ENCODE measurements at regions not wholly inside any gene's neighbourhood (a gene's known extent, or its start where the extent isn't known, plus 50 kb on each side); places are given as distances from the start of the nearest gene placed in this dataset.

GRCh38 chr3:5295191-5295690, 107.7 kb downstream of the EDEM1 start:
- no peaks in the 10 kb centered on the region for H3F3A ChIP-seq (ENCODE audit: insufficient read depth, low read length, poor library complexity, severe bottlenecking)
- no peaks in the 10 kb centered on the region for H4K20me1 ChIP-seq (ENCODE audit: insufficient read depth)
- no peaks in the 10 kb centered on the region for H3K9me3 ChIP-seq (ENCODE audit: low read length)
- H3K9ac ChIP-seq (ENCODE audit: low read length): no peak overlapping the region
- no peak overlapping the region for H2AFZ ChIP-seq (ENCODE audit: low read depth, low read length)
- no peak overlapping the region for H3K4me2 ChIP-seq (ENCODE audit: low read length)
- H3K4me3 ChIP-seq (ENCODE audit: low read length): no peak overlapping the region
- no peaks in the 10 kb centered on the region for H3K27me3 ChIP-seq (ENCODE audit: insufficient read depth, low read depth, low read length)
- TF ChIP-seq EP300 (conservative IDR thresholded peaks at IDR 0.05; ENCODE audit: poor library complexity, severe bottlenecking) (peak; percentile 47), CTCF (IDR thresholded peaks at IDR 0.05; ENCODE audit: poor library complexity, severe bottlenecking) (no peak)
- TF ChIP-seq, protein P1, sequence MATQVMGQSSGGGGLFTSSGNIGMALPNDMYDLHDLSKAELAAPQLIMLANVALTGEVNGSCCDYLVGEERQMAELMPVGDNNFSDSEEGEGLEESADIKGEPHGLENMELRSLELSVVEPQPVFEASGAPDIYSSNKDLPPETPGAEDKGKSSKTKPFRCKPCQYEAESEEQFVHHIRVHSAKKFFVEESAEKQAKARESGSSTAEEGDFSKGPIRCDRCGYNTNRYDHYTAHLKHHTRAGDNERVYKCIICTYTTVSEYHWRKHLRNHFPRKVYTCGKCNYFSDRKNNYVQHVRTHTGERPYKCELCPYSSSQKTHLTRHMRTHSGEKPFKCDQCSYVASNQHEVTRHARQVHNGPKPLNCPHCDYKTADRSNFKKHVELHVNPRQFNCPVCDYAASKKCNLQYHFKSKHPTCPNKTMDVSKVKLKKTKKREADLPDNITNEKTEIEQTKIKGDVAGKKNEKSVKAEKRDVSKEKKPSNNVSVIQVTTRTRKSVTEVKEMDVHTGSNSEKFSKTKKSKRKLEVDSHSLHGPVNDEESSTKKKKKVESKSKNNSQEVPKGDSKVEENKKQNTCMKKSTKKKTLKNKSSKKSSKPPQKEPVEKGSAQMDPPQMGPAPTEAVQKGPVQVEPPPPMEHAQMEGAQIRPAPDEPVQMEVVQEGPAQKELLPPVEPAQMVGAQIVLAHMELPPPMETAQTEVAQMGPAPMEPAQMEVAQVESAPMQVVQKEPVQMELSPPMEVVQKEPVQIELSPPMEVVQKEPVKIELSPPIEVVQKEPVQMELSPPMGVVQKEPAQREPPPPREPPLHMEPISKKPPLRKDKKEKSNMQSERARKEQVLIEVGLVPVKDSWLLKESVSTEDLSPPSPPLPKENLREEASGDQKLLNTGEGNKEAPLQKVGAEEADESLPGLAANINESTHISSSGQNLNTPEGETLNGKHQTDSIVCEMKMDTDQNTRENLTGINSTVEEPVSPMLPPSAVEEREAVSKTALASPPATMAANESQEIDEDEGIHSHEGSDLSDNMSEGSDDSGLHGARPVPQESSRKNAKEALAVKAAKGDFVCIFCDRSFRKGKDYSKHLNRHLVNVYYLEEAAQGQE (IDR thresholded peaks at IDR 0.05; ENCODE audit: borderline replicate concordance): peak; percentile 94
- no peaks in the 10 kb centered on the region for H3K79me2 ChIP-seq (replicated peaks; ENCODE audit: insufficient read depth, low read length)
- peak overlapping the region; percentile 11 for H3K27ac ChIP-seq (ENCODE audit: low read length)
- no peaks in the 10 kb centered on the region for H3K36me3 ChIP-seq (ENCODE audit: insufficient read depth, low read length)
- H3K9me2 ChIP-seq (ENCODE audit: insufficient read depth, low read length): no peaks in the 10 kb centered on the region

DNA sequence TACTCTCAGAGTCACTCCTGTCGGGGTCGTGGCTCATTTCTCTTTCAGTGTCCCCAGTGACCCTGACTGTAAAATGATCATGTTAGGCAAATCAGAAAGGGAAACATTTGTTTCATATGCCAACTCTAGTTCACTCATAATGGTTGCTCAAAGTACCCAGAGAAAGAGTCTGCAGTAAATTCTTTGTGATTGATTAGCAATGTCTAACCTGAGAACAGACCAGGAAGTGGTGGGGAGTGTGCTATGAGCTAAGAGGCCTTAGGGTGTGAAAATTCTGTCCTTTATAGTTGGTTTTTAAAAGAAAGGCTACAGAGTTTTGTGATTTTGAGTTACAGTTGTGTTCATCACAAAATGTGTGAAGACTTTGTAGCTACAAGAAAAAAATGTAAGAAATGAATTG, 108.9 kb downstream of the EDEM1 start:
- no peaks in the 10 kb centered on the region for H3K9me3 ChIP-seq (ENCODE audit: low read length)
- no peak overlapping the region for H3K27ac ChIP-seq (ENCODE audit: low read length)
- no peak overlapping the region for H3K4me3 ChIP-seq (ENCODE audit: low read length)
- no peak overlapping the region for H3K4me2 ChIP-seq (ENCODE audit: low read length)
- no peak for TF ChIP-seq RAD21 (conservative IDR thresholded peaks at IDR 0.05)
- TF ChIP-seq SMC3 (conservative IDR thresholded peaks at IDR 0.05; ENCODE audit: poor library complexity): no peak
- TF ChIP-seq POLR2AphosphoS5 (IDR thresholded peaks at IDR 0.05): no peak
- TF ChIP-seq TAF1 (IDR thresholded peaks at IDR 0.05; ENCODE audit: low read depth): no peak
- TF ChIP-seq, protein P1 (IDR thresholded peaks at IDR 0.05; ENCODE audit: borderline replicate concordance): no peak
- TF ChIP-seq MXI1 (conservative IDR thresholded peaks at IDR 0.05; ENCODE audit: poor library complexity, severe bottlenecking): no peak
- no peak for TF ChIP-seq EP300 (conservative IDR thresholded peaks at IDR 0.05; ENCODE audit: poor library complexity, severe bottlenecking)
- TF ChIP-seq CTCF (IDR thresholded peaks at IDR 0.05; ENCODE audit: poor library complexity, severe bottlenecking): no peak
- TF ChIP-seq EZH2 (IDR thresholded peaks at IDR 0.05; ENCODE audit: borderline replicate concordance, insufficient read depth, low read length, poor library complexity, severe bottlenecking): no peak
- no peaks in the 10 kb centered on the region for H3K79me2 ChIP-seq (replicated peaks; ENCODE audit: insufficient read depth, low read length)
- no peaks in the 10 kb centered on the region for H3K36me3 ChIP-seq (ENCODE audit: insufficient read depth, low read length)
- H2AFZ ChIP-seq (ENCODE audit: low read depth, low read length): no peak overlapping the region
- no peaks in the 10 kb centered on the region for H4K20me1 ChIP-seq (ENCODE audit: insufficient read depth)
- H3K27me3 ChIP-seq (ENCODE audit: insufficient read depth, low read depth, low read length): no peaks in the 10 kb centered on the region
- no peaks in the 10 kb centered on the region for H3F3A ChIP-seq (ENCODE audit: insufficient read depth, low read length, poor library complexity, severe bottlenecking)
- H3K9ac ChIP-seq (ENCODE audit: low read length): no peak overlapping the region
- no peaks in the 10 kb centered on the region for H3K9me2 ChIP-seq (ENCODE audit: insufficient read depth, low read length)
